Fibroblast of pulmonary artery (primary cell): ENCODE measurements at regions not wholly inside any gene's neighbourhood (a gene's known extent, or its start where the extent isn't known, plus 50 kb on each side); places are given as distances from the start of the nearest gene placed in this dataset.

ENCODE experiments used
- DNase-seq: peaks from one replicate; pipeline ENCODE4 v3.0.0-alpha.2; 2010; ENCODE audit warnings: low read depth
- H3K4me3 ChIP-seq: replicated peaks from 2 replicates; pipeline ENCODE4 v1.5.1; 2011; ENCODE audit warnings: low read depth, mild to moderate bottlenecking, control low read depth, low read length, moderate library complexity
- TF ChIP-seq, protein P1 (sequence below): IDR thresholded peaks from 2 replicates; pipeline ENCODE4 v1.5.1; 2011; ENCODE audit warnings: mild to moderate bottlenecking, control low read depth, low read length, inconsistent platforms; ENCODE audit errors: missing control alignments

DNA sequence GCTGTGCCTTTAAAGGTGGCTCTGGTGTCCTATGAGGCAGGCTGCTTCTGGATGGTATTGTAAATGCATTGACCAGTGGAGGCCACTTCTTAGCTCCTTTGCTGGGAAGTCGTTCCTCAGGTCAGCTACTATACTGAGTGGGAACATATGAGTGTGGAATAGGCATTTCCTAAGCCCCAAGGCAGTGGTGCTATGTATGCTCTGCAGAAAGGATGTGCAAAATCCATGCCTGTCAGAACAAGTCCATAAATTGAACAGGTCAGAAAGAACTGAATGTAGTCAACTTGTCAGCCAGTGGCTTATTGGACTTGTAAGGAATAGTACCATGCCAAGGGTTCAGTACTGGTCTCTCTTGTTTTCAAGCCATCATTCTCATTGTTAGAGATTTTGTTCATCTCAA lies 216.4 kb downstream of the CDH10 start:
- TF ChIP-seq, protein P1, sequence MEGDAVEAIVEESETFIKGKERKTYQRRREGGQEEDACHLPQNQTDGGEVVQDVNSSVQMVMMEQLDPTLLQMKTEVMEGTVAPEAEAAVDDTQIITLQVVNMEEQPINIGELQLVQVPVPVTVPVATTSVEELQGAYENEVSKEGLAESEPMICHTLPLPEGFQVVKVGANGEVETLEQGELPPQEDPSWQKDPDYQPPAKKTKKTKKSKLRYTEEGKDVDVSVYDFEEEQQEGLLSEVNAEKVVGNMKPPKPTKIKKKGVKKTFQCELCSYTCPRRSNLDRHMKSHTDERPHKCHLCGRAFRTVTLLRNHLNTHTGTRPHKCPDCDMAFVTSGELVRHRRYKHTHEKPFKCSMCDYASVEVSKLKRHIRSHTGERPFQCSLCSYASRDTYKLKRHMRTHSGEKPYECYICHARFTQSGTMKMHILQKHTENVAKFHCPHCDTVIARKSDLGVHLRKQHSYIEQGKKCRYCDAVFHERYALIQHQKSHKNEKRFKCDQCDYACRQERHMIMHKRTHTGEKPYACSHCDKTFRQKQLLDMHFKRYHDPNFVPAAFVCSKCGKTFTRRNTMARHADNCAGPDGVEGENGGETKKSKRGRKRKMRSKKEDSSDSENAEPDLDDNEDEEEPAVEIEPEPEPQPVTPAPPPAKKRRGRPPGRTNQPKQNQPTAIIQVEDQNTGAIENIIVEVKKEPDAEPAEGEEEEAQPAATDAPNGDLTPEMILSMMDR, result no peak
- no peak for DNase-seq
- no peak overlapping the region for H3K4me3 ChIP-seq

GRCh38 chr5:24433555-24433954 lies 211.2 kb downstream of the CDH10 start:
- no peak for DNase-seq
- no peak overlapping the region for H3K4me3 ChIP-seq
- TF ChIP-seq, protein P1, result no peak
